Pancreas (tissue), 10 donors: ENCODE measurements at regions not wholly inside any gene's neighbourhood (a gene's known extent, or its start where the extent isn't known, plus 50 kb on each side); places are given as distances from the start of the nearest gene placed in this dataset.

Experiments
- ATAC-seq, 4 donors: fragments of 200-7000 bp; cut with Tn5 transposase; one replicate each; pipeline versions ENCODE4 v1.8.0 to v1.9.1; 2020; ENCODE audit warnings: mild to moderate bottlenecking in 4 of 4, moderate library complexity in 4 of 4
- DNase-seq, 6 donors: peaks; one replicate each; pipeline ENCODE4 v3.0.0-alpha.2; 2020
- FAIRE-seq: peaks from 2 replicates; lab custom pipeline; 2012; peaks lifted over from hg19 to GRCh38; lab: Jason Lieb, UNC
- H3K27ac ChIP-seq, 4 donors: fragments of 200-600 bp; sonication (generic); 1 replicate in 3 of 4; 2 replicates in 1 of 4; pipeline versions ENCODE4 v1.5.0 to v1.8.0; 2020
- H3K27me3 ChIP-seq, 4 donors: fragments of 200-600 bp; one replicate each; pipeline ENCODE4 v1.8.0; 2021
- H3K36me3 ChIP-seq, 3 donors: fragments of 200-600 bp; sonication (generic) in 1 of 3; one replicate each; pipeline versions ENCODE4 v1.5.0 to v1.8.0; 2020 to 2021
- H3K4me1 ChIP-seq, 3 donors: fragments of 200-600 bp; one replicate each; pipeline ENCODE4 v1.8.0; 2021
- H3K4me3 ChIP-seq, 4 donors: fragments of 200-600 bp; sonication (generic) in 2 of 4; one replicate each; pipeline versions ENCODE4 v1.5.0 to v1.8.0; 2020 to 2021
- H3K9me3 ChIP-seq, 4 donors: fragments of 200-600 bp; one replicate each; pipeline ENCODE4 v1.8.0; 2021
- CTCF ChIP-seq, 4 donors: fragments of 200-600 bp; sonication (generic) in 3 of 4; IDR thresholded peaks; one replicate each; pipeline versions ENCODE4 v1.5.0 to v1.8.0; 2021; ENCODE audit warnings: antibody characterized with exemption in 4 of 4
- WGBS, 2 donors: extraction: QIAGEN DNeasy Blood & Tissue Kit; methylation state at CpG; one replicate each; pipeline ENCODE4 v1.1.7; 2013; 5-methylcytosine and 5-hydroxymethylcytosine counted together
- intact Hi-C, 3 donors: fragments of 100-400 bp; cut with DNase I; formaldehyde crosslinking; loops; one replicate each; pipeline versions ENCODE4 v1.11.1 to v1.14.2; 2022
- donor health status: healthy with polysubstance abuse.
- donor health status: DM: no; HTN: no; CAD: no; lungs with moderate emphysema.
- donor health status: DM: no; HTN: no; CAD: no.
- donor health status: control.
- donor health status: control.
- donor health status: Bipolar disorder and iron deficiency.
- donor health status: DM: yes; HTN: yes; CAD: no.
- donor health status: DM: no; HTN: no; CAD: no.
- donor health status: DM: no; HTN: no; CAD: no.
- donor health status: DM: yes; HTN: yes; CAD: no.

GRCh38 chr3:141682921-141683320, 55.2 kb upstream of the RNF7 start:
- Histone ChIP-seq H3K27ac (no peak overlapping the region), H3K36me3 (no peaks in the 10 kb centered on the region), H3K4me3 (no peak overlapping the region), H3K4me1 (no peaks in the 10 kb centered on the region), H3K9me3 (no peaks in the 10 kb centered on the region), H3K27me3 (no peaks in the 10 kb centered on the region)
- no peak for TF ChIP-seq CTCF (IDR thresholded peaks at IDR 0.05)
- no peak for FAIRE-seq
- WGBS, 2 donors: 84 to 90% methylated on average over 9 of the region's 9 CpGs
- no peak for ATAC-seq
- intact Hi-C loops: no loop called here
- no peak for DNase-seq

GRCh38 chr3:141684758-141685157, 53.3 kb upstream of the RNF7 start:
- Histone ChIP-seq H3K4me3 (no peak overlapping the region), H3K9me3 (no peaks in the 10 kb centered on the region), H3K36me3 (no peaks in the 10 kb centered on the region), H3K27ac (no peak overlapping the region), H3K4me1 (no peaks in the 10 kb centered on the region), H3K27me3 (no peaks in the 10 kb centered on the region)
- intact Hi-C loops: no loop called here
- FAIRE-seq (no peak), DNase-seq (no peak), ATAC-seq (no peak)
- no peak for TF ChIP-seq CTCF (IDR thresholded peaks at IDR 0.05)
- whole genome bisulfite sequencing, 2 donors: 94 to 95% methylated on average over 1 of the region's 1 CpG

GRCh38 chr3:141686466-141687291, 51.4 kb upstream of the RNF7 start:
- 50 to 56% methylated on average over 8 of the region's 8 CpGs for whole genome bisulfite sequencing, 2 donors
- Histone ChIP-seq H3K27ac (peak overlapping the region in 2 of 4 donors; percentile 24 to 48), H3K36me3 (no peaks in the 10 kb centered on the region), H3K4me3 (peak overlapping the region in 1 of 4 donors; percentile 25), H3K27me3 (no peaks in the 10 kb centered on the region), H3K9me3 (no peaks in the 10 kb centered on the region), H3K4me1 (no peaks in the 10 kb centered on the region)
- FAIRE-seq: no peak
- peak; percentile 35 to 89 (median 76) for ATAC-seq
- peak in 2 of 6 donors; percentile 20 to 23 for DNase-seq
- intact Hi-C loops: no loop called here
- TF ChIP-seq CTCF (IDR thresholded peaks at IDR 0.05): no peak
